GM12878 (cell line): ENCODE measurements at regions not wholly inside any gene's neighbourhood (a gene's known extent, or its start where the extent isn't known, plus 50 kb on each side); places are given as distances from the start of the nearest gene placed in this dataset.

Experiments
- ATAC-seq: fragments of 200-7000 bp; cut with Tn5 transposase; 3 replicates; pipeline ENCODE4 v1.9.1; 2020; ENCODE audit warnings: mild to moderate bottlenecking, moderate library complexity
- BruUV-seq: library from RNA; stranded (reverse); fragments of 400-500 nt; replicated peaks from 2 replicates; lab custom pipeline; 2021; lab: Mats Ljungman, UMichigan
- CTCF ChIA-PET: fragments of 300-600 bp; sonication (Branson Sonifier 250); formaldehyde crosslinking; extraction: SDS; loops from one replicate; lab custom pipeline; 2021; ENCODE audit warnings: inconsistent platforms; lab: Yijun Ruan, JAX
- POLR2A ChIA-PET: fragments of 350-600 bp; formaldehyde crosslinking; extraction: SDS; loops from one replicate; lab custom pipeline; 2021; ENCODE audit warnings: inconsistent platforms; lab: Charles Lee
- RAD21 ChIA-PET: fragments of 300-600 bp; sonication (Branson Sonifier 250); formaldehyde crosslinking; loops from one replicate; lab custom pipeline; 2023; ENCODE audit warnings: antibody characterized with exemption; ENCODE audit not compliant: unreplicated experiment; lab: Charles Lee
- SMC1A ChIA-PET: fragments of 300-600 bp; sonication (Branson Sonifier 250); formaldehyde crosslinking; loops from one replicate; lab custom pipeline; 2023; ENCODE audit not compliant: unreplicated experiment, uncharacterized antibody; lab: Charles Lee
- DNase-seq: peaks from one replicate; pipeline ENCODE4 v3.0.0-alpha.2; 2011; ENCODE audit warnings: low read depth, low spot score
- FAIRE-seq: peaks from 3 replicates; lab custom pipeline; 2011; peaks lifted over from hg19 to GRCh38; lab: Jason Lieb, UNC
- H2AFZ ChIP-seq: 2 replicates; pipeline ENCODE4 v1.6.0; 2011; ENCODE audit warnings: low read depth, low read length, control low read depth; ENCODE audit not compliant: control insufficient read depth
- H3K27ac ChIP-seq: 2 replicates; pipeline ENCODE4 v1.5.1; 2011; ENCODE audit warnings: control low read depth; ENCODE audit not compliant: control insufficient read depth, insufficient read depth
- H3K27me3 ChIP-seq, 2 experiments: replicated peaks in 1 of 2; 2 replicates each; pipeline versions ENCODE4 v1.6.0 to v1.6.1; 2011; ENCODE audit warnings: low read length in 1 of 2; ENCODE audit not compliant: control insufficient read depth in 2 of 2, insufficient read depth in 2 of 2
- H3K36me3 ChIP-seq, 2 experiments: 2 replicates each; pipeline ENCODE4 v1.5.1; 2011; ENCODE audit warnings: low read length in 1 of 2; ENCODE audit not compliant: control insufficient read depth in 2 of 2, insufficient read depth in 2 of 2
- H3K4me1 ChIP-seq: 2 replicates; pipeline ENCODE4 v1.6.1; 2011; ENCODE audit warnings: mild to moderate bottlenecking, low read length, moderate library complexity, mixed read lengths; ENCODE audit not compliant: control insufficient read depth, insufficient read depth
- H3K4me2 ChIP-seq: 2 replicates; pipeline ENCODE4 v1.6.0; 2011; ENCODE audit warnings: control low read depth; ENCODE audit not compliant: control insufficient read depth, insufficient read depth
- H3K4me3 ChIP-seq: fragments of 200-600 bp; sonication (generic); 2 replicates; pipeline ENCODE4 v1.5.1; 2016
- H3K79me2 ChIP-seq: 2 replicates; pipeline ENCODE4 v1.6.0; 2011; ENCODE audit warnings: low read length; ENCODE audit not compliant: control insufficient read depth, insufficient read depth
- H3K9ac ChIP-seq: 2 replicates; pipeline ENCODE4 v1.8.0; 2011; ENCODE audit warnings: low read length, control low read depth, mixed read lengths; ENCODE audit not compliant: control insufficient read depth, insufficient read depth
- H3K9me3 ChIP-seq: replicated peaks from 3 replicates; pipeline ENCODE4 v1.5.1; 2011; ENCODE audit warnings: mild to moderate bottlenecking, low read length; ENCODE audit not compliant: control insufficient read depth, insufficient read depth
- H4K20me1 ChIP-seq: 2 replicates; pipeline ENCODE4 v1.6.0; 2011; ENCODE audit not compliant: control insufficient read depth, insufficient read depth
- EGR1 ChIP-seq, 2 experiments: IDR thresholded peaks; 1 replicate in 1 of 2; 2 replicates in 1 of 2; pipeline ENCODE4 v1.6.1; 2011 to 2012; ENCODE audit warnings: low read depth in 2 of 2, low read length in 2 of 2, borderline replicate concordance in 1 of 2, mild to moderate bottlenecking in 1 of 2, moderate library complexity in 1 of 2
- KLF5 ChIP-seq: fragments of 450-650 bp; IDR thresholded peaks from 2 replicates; pipeline ENCODE4 v1.6.1; 2014; ENCODE audit warnings: mild to moderate bottlenecking; ENCODE audit not compliant: partially characterized antibody
- MEF2B ChIP-seq: fragments of 450-650 bp; IDR thresholded peaks from 2 replicates; pipeline ENCODE4 v1.6.1; 2018; ENCODE audit warnings: mild to moderate bottlenecking, moderate library complexity; ENCODE audit not compliant: partially characterized antibody, poor library complexity, severe bottlenecking
- MTA2 ChIP-seq: fragments of 450-650 bp; IDR thresholded peaks from 2 replicates; pipeline ENCODE4 v1.6.1; 2016; ENCODE audit warnings: low read depth, mild to moderate bottlenecking, moderate library complexity
- NFYA ChIP-seq: IDR thresholded peaks from 2 replicates; pipeline ENCODE4 v1.6.1; 2011; ENCODE audit warnings: low read depth, mild to moderate bottlenecking, low read length, improper control_type of control experiment, borderline replicate concordance
- NR2C1 ChIP-seq: fragments of 450-650 bp; IDR thresholded peaks from 2 replicates; pipeline ENCODE4 v1.6.1; 2017; ENCODE audit warnings: antibody characterized with exemption, mild to moderate bottlenecking, moderate library complexity
- RBBP5 ChIP-seq: fragments of 200-600 bp; sonication (generic); conservative IDR thresholded peaks from 2 replicates; pipeline ENCODE4 v1.6.1; 2016
- ZZZ3 ChIP-seq: IDR thresholded peaks from 2 replicates; pipeline ENCODE4 v1.6.1; 2011; ENCODE audit warnings: low read depth; ENCODE audit not compliant: control insufficient read depth, insufficient read length
- WGBS: methylation state at CpG from one replicate; pipeline ENCODE4 v1.1.6; 2016; ENCODE audit warnings: low lambda C conversion rate; ENCODE audit not compliant: insufficient replicate concordance, insufficient coverage; ENCODE audit errors: missing lambda C conversion rate; 5-methylcytosine and 5-hydroxymethylcytosine counted together
- in situ Hi-C: fragments of 300-500 bp; cut with MboI; formaldehyde crosslinking; loops from 9 replicates; pipeline ENCODE4 v1.14.3; 2018; ENCODE audit warnings: mixed read lengths
- intact Hi-C: fragments of 100-400 bp; cut with micrococcal nuclease; formaldehyde crosslinking; loops from one replicate; pipeline ENCODE4 v1.14.2; 2022; ENCODE audit not compliant: unreplicated experiment
- TF ChIP-seq, protein P1 (sequence below): fragments of 150-350 bp; IDR thresholded peaks from 2 replicates; pipeline ENCODE4 v1.6.1; 2016; ENCODE audit warnings: low read depth, low read length
- TF ChIP-seq, protein P2 (sequence below): fragments of 450-650 bp; IDR thresholded peaks from 2 replicates; pipeline ENCODE4 v1.6.1; 2017; ENCODE audit warnings: mild to moderate bottlenecking
- TF ChIP-seq, protein P3 (sequence below): IDR thresholded peaks from 2 replicates; pipeline ENCODE4 v1.6.1; 2012; ENCODE audit warnings: low read length, inconsistent platforms
- TF ChIP-seq, protein P4 (sequence below): fragments of 450-650 bp; conservative IDR thresholded peaks from 2 replicates; pipeline ENCODE4 v1.6.1; 2017; ENCODE audit warnings: mild to moderate bottlenecking, moderate library complexity
- TF ChIP-seq, protein P5 (sequence below): fragments of 450-650 bp; IDR thresholded peaks from 2 replicates; pipeline ENCODE4 v1.6.1; 2018; ENCODE audit warnings: borderline replicate concordance, mild to moderate bottlenecking; ENCODE audit not compliant: partially characterized antibody

DNA sequence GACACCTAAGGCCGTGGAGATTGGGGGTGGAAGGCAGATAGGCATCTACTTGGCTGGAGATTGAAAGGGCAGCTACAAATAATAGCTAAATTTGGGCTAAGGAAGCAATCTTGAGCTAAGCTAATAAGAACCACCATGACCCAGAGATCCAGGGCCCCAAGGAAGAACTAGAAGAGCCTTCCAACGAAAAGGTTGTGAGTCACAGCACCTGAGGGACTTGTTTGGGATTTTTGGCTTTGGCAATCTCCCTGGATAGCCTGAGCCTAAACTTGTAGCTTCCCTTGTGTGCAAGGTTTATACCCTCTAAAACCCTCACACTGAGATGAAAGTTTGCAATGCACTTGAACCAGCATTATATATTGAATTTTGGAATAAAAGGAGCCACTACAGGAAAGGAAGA lies 364.0 kb upstream of the IL12A start:
- POLR2A ChIA-PET: no interaction called here
- no TSS peak for BruUV-seq
- TF ChIP-seq, protein P1, sequence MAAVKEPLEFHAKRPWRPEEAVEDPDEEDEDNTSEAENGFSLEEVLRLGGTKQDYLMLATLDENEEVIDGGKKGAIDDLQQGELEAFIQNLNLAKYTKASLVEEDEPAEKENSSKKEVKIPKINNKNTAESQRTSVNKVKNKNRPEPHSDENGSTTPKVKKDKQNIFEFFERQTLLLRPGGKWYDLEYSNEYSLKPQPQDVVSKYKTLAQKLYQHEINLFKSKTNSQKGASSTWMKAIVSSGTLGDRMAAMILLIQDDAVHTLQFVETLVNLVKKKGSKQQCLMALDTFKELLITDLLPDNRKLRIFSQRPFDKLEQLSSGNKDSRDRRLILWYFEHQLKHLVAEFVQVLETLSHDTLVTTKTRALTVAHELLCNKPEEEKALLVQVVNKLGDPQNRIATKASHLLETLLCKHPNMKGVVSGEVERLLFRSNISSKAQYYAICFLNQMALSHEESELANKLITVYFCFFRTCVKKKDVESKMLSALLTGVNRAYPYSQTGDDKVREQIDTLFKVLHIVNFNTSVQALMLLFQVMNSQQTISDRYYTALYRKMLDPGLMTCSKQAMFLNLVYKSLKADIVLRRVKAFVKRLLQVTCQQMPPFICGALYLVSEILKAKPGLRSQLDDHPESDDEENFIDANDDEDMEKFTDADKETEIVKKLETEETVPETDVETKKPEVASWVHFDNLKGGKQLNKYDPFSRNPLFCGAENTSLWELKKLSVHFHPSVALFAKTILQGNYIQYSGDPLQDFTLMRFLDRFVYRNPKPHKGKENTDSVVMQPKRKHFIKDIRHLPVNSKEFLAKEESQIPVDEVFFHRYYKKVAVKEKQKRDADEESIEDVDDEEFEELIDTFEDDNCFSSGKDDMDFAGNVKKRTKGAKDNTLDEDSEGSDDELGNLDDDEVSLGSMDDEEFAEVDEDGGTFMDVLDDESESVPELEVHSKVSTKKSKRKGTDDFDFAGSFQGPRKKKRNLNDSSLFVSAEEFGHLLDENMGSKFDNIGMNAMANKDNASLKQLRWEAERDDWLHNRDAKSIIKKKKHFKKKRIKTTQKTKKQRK: no peak
- TF ChIP-seq NFYA (no peak), RBBP5 (no peak), NR2C1 (no peak), KLF5 (no peak), MEF2B (no peak), ZZZ3 (no peak), MTA2 (no peak), EGR1 (IDR thresholded peaks at IDR 0.05; ENCODE audit: borderline replicate concordance in 1 of 2, low read depth in 2 of 2, low read length in 2 of 2) (no peak)
- TF ChIP-seq, protein P2, sequence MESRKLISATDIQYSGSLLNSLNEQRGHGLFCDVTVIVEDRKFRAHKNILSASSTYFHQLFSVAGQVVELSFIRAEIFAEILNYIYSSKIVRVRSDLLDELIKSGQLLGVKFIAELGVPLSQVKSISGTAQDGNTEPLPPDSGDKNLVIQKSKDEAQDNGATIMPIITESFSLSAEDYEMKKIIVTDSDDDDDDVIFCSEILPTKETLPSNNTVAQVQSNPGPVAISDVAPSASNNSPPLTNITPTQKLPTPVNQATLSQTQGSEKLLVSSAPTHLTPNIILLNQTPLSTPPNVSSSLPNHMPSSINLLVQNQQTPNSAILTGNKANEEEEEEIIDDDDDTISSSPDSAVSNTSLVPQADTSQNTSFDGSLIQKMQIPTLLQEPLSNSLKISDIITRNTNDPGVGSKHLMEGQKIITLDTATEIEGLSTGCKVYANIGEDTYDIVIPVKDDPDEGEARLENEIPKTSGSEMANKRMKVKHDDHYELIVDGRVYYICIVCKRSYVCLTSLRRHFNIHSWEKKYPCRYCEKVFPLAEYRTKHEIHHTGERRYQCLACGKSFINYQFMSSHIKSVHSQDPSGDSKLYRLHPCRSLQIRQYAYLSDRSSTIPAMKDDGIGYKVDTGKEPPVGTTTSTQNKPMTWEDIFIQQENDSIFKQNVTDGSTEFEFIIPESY: no peak
- TF ChIP-seq, protein P3, sequence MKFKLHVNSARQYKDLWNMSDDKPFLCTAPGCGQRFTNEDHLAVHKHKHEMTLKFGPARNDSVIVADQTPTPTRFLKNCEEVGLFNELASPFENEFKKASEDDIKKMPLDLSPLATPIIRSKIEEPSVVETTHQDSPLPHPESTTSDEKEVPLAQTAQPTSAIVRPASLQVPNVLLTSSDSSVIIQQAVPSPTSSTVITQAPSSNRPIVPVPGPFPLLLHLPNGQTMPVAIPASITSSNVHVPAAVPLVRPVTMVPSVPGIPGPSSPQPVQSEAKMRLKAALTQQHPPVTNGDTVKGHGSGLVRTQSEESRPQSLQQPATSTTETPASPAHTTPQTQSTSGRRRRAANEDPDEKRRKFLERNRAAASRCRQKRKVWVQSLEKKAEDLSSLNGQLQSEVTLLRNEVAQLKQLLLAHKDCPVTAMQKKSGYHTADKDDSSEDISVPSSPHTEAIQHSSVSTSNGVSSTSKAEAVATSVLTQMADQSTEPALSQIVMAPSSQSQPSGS: no peak
- TF ChIP-seq, protein P4, sequence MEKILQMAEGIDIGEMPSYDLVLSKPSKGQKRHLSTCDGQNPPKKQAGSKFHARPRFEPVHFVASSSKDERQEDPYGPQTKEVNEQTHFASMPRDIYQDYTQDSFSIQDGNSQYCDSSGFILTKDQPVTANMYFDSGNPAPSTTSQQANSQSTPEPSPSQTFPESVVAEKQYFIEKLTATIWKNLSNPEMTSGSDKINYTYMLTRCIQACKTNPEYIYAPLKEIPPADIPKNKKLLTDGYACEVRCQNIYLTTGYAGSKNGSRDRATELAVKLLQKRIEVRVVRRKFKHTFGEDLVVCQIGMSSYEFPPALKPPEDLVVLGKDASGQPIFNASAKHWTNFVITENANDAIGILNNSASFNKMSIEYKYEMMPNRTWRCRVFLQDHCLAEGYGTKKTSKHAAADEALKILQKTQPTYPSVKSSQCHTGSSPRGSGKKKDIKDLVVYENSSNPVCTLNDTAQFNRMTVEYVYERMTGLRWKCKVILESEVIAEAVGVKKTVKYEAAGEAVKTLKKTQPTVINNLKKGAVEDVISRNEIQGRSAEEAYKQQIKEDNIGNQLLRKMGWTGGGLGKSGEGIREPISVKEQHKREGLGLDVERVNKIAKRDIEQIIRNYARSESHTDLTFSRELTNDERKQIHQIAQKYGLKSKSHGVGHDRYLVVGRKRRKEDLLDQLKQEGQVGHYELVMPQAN: no peak
- TF ChIP-seq, protein P5, sequence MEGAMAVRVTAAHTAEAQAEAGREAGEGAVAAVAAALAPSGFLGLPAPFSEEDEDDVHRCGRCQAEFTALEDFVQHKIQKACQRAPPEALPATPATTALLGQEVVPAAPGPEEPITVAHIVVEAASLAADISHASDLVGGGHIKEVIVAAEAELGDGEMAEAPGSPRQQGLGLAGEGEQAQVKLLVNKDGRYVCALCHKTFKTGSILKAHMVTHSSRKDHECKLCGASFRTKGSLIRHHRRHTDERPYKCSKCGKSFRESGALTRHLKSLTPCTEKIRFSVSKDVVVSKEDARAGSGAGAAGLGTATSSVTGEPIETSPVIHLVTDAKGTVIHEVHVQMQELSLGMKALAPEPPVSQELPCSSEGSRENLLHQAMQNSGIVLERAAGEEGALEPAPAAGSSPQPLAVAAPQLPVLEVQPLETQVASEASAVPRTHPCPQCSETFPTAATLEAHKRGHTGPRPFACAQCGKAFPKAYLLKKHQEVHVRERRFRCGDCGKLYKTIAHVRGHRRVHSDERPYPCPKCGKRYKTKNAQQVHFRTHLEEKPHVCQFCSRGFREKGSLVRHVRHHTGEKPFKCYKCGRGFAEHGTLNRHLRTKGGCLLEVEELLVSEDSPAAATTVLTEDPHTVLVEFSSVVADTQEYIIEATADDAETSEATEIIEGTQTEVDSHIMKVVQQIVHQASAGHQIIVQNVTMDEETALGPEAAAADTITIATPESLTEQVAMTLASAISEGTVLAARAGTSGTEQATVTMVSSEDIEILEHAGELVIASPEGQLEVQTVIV: no peak

More for the DNA sequence above, 364.0 kb upstream of the IL12A start:
- intact Hi-C loops (no loop called here), in situ Hi-C loops (no loop called here)
- 0% methylated on average over 2 of the region's 2 CpGs for WGBS
- Histone ChIP-seq H3K9me3 (no peaks in the 10 kb centered on the region), H3K79me2 (no peaks in the 10 kb centered on the region), H3K36me3 (no peaks in the 10 kb centered on the region), H3K4me2 (no peak overlapping the region), H3K4me1 (no peaks in the 10 kb centered on the region), H2AFZ (no peak overlapping the region), H3K9ac (no peak overlapping the region), H4K20me1 (no peaks in the 10 kb centered on the region), H3K4me3 (no peak overlapping the region), H3K27me3 (no peaks in the 10 kb centered on the region; a peak in 1 of 4 replicates), H3K27ac (no peak overlapping the region)
- ChIA-PET CTCF (interaction anchor here (0.8 kb wide), 1 partner anchor 303 kb away, joined by 3 read pairs; no protein-coding TSS in a partner anchor), SMC1A (interaction anchor here (0.6 to 1.3 kb wide), 2 partner anchors 24 to 30 kb away, joined by 3 to 4 read pairs; no protein-coding TSS in a partner anchor), RAD21 (no interaction called here)
- ATAC-seq (no peak), FAIRE-seq (no peak), DNase-seq (no peak)
